Naive thymus-derived CD8-positive, alpha-beta T cell (primary cell): ENCODE measurements at regions not wholly inside any gene's neighbourhood (a gene's known extent, or its start where the extent isn't known, plus 50 kb on each side); places are given as distances from the start of the nearest gene placed in this dataset.

Experiments used
- ATAC-seq, 2 donors: fragments of 150-1000 bp; cut with Tn5 transposase in 1 of 2; sonication (Bioruptor Pico), chemical (Tn5 transposase) in 1 of 2; 1 replicate in 1 of 2; 2 replicates in 1 of 2; pipeline ENCODE4 v1.10.0; 2021; ENCODE audit warnings: mild to moderate bottlenecking in 2 of 2, moderate library complexity in 2 of 2
- POLR2A ChIA-PET: fragments of 350-600 bp; sonication (Branson Sonifier 250); formaldehyde crosslinking; loops from one replicate; lab custom pipeline; 2021; ENCODE audit warnings: antibody characterized with exemption; lab: Charles Lee
- DNase-seq, 10 donors: peaks; one replicate each; pipeline versions ENCODE4 v3.0.0 to v3.0.0-alpha.2; 2020 to 2022
- H3K27ac Mint-ChIP-seq, 10 donors: one replicate each; pipeline ENCODE4 v1.8.0; 2020 to 2022; ENCODE audit warnings: mild to moderate bottlenecking in 10 of 10, mixed read lengths in 10 of 10, moderate library complexity in 4 of 10, inconsistent platforms in 1 of 10
- H3K27me3 Mint-ChIP-seq, 5 donors: one replicate each; pipeline ENCODE4 v1.8.0; 2021 to 2022; ENCODE audit warnings: mixed read lengths in 5 of 5
- H3K36me3 Mint-ChIP-seq, 3 donors: one replicate each; pipeline ENCODE4 v1.8.0; 2020 to 2022; ENCODE audit warnings: mixed read lengths in 3 of 3, mild to moderate bottlenecking in 2 of 3, inconsistent platforms in 1 of 3
- H3K4me1 Mint-ChIP-seq, 4 donors: one replicate each; pipeline ENCODE4 v1.8.0; 2021 to 2022; ENCODE audit warnings: mixed read lengths in 4 of 4
- H3K4me3 Mint-ChIP-seq, 10 donors: one replicate each; pipeline ENCODE4 v1.8.0; 2020 to 2022; ENCODE audit warnings: mild to moderate bottlenecking in 10 of 10, mixed read lengths in 10 of 10, moderate library complexity in 6 of 10, inconsistent platforms in 1 of 10
- H3K9me3 Mint-ChIP-seq, 9 donors: one replicate each; pipeline ENCODE4 v1.8.0; 2020 to 2022; ENCODE audit warnings: mixed read lengths in 9 of 9, mild to moderate bottlenecking in 3 of 9, inconsistent platforms in 1 of 9, moderate library complexity in 1 of 9

GRCh38 chr20:39946931-39947330, 742.1 kb downstream of the MAFB start:
- peaks cover 0 to 3% (median 0%) of the 10 kb centered on the region in 9 donors for H3K9me3 Mint-ChIP-seq
- DNase-seq (no peak), ATAC-seq (no peak)
- H3K27ac Mint-ChIP-seq = no peak overlapping the region
- H3K4me1 Mint-ChIP-seq = no peaks in the 10 kb centered on the region
- POLR2A ChIA-PET = no interaction called here
- H3K4me3 Mint-ChIP-seq = no peak overlapping the region
- H3K27me3 Mint-ChIP-seq = peaks cover 1 to 15% (median 2%) of the 10 kb centered on the region in 5 donors
- H3K36me3 Mint-ChIP-seq = no peaks in the 10 kb centered on the region

GRCh38 chr20:39946053-39946810, 742.8 kb downstream of the MAFB start:
- ATAC-seq = no peak
- Mint-ChIP-seq H3K27ac (no peak overlapping the region), H3K4me3 (no peak overlapping the region), H3K27me3 (peaks cover 0 to 15% (median 4%) of the 10 kb centered on the region in 5 donors), H3K36me3 (no peaks in the 10 kb centered on the region), H3K9me3 (peaks cover 0 to 3% (median 0%) of the 10 kb centered on the region in 9 donors), H3K4me1 (no peaks in the 10 kb centered on the region)
- POLR2A ChIA-PET = no interaction called here
- DNase-seq = no peak

GRCh38 chr20:39944861-39945260, 744.2 kb downstream of the MAFB start:
- POLR2A ChIA-PET = no interaction called here
- Mint-ChIP-seq H3K9me3 (peaks cover 0 to 4% (median 0%) of the 10 kb centered on the region in 9 donors), H3K4me3 (no peak overlapping the region)

GRCh38 chr20:39943336-39943735, 745.7 kb downstream of the MAFB start:
- POLR2A ChIA-PET = no interaction called here
- Mint-ChIP-seq H3K4me3 (no peak overlapping the region), H3K27me3 (peaks cover 0 to 22% (median 4%) of the 10 kb centered on the region in 5 donors), H3K36me3 (no peaks in the 10 kb centered on the region), H3K4me1 (no peaks in the 10 kb centered on the region), H3K9me3 (peaks cover 0 to 12% (median 0%) of the 10 kb centered on the region in 9 donors), H3K27ac (no peak overlapping the region)
- no peak for DNase-seq
- no peak for ATAC-seq

More at GRCh38 chr20:39944861-39945260, 744.2 kb downstream of the MAFB start:
- ATAC-seq = no peak
- Mint-ChIP-seq H3K4me1 (no peaks in the 10 kb centered on the region), H3K36me3 (no peaks in the 10 kb centered on the region), H3K27me3 (peaks cover 0 to 15% (median 4%) of the 10 kb centered on the region in 5 donors), H3K27ac (no peak overlapping the region)
- DNase-seq = no peak

- H3K4me3 Mint-ChIP-seq = no peak overlapping the region
- no peaks in the 10 kb centered on the region for H3K4me1 Mint-ChIP-seq
- H3K9me3 Mint-ChIP-seq = peaks cover 0 to 23% (median 2%) of the 10 kb centered on the region in 9 donors
- no peak for ATAC-seq
- H3K27ac Mint-ChIP-seq = no peak overlapping the region
- no peaks in the 10 kb centered on the region for H3K36me3 Mint-ChIP-seq
- POLR2A ChIA-PET = no interaction called here
- H3K27me3 Mint-ChIP-seq = peaks cover 4 to 35% (median 5%) of the 10 kb centered on the region in 5 donors
- no peak for DNase-seq
Measured at GRCh38 chr20:39941245-39941644, 747.8 kb downstream of the MAFB start.

- Mint-ChIP-seq H3K27ac (peak overlapping the region in 1 of 10 donors; percentile 3), H3K9me3 (peaks cover 0 to 23% (median 2%) of the 10 kb centered on the region in 9 donors), H3K4me3 (no peak overlapping the region), H3K4me1 (no peaks in the 10 kb centered on the region), H3K27me3 (peaks cover 2 to 25% (median 5%) of the 10 kb centered on the region in 5 donors), H3K36me3 (no peaks in the 10 kb centered on the region)
- POLR2A ChIA-PET = no interaction called here
- ATAC-seq (no peak), DNase-seq (no peak)
Measured at GRCh38 chr20:39939241-39939865, 749.7 kb downstream of the MAFB start.

- Mint-ChIP-seq H3K9me3 (peaks cover 0 to 23% (median 2%) of the 10 kb centered on the region in 9 donors), H3K27me3 (peaks cover 0 to 21% (median 5%) of the 10 kb centered on the region in 5 donors), H3K36me3 (no peaks in the 10 kb centered on the region), H3K27ac (no peak overlapping the region), H3K4me3 (no peak overlapping the region), H3K4me1 (no peaks in the 10 kb centered on the region)
- no peak for DNase-seq
- POLR2A ChIA-PET = no interaction called here
- ATAC-seq = no peak
Measured at GRCh38 chr20:39936401-39936800, 752.6 kb downstream of the MAFB start.

GRCh38 chr20:39935901-39936300, 753.1 kb downstream of the MAFB start:
- H3K4me3 Mint-ChIP-seq = no peak overlapping the region
- no peak for DNase-seq
- H3K27me3 Mint-ChIP-seq = peaks cover 0 to 21% (median 5%) of the 10 kb centered on the region in 5 donors
- H3K27ac Mint-ChIP-seq = no peak overlapping the region
- no peak for ATAC-seq
- H3K36me3 Mint-ChIP-seq = no peaks in the 10 kb centered on the region
- H3K9me3 Mint-ChIP-seq = peaks cover 0 to 23% (median 2%) of the 10 kb centered on the region in 9 donors
- H3K4me1 Mint-ChIP-seq = no peaks in the 10 kb centered on the region
- POLR2A ChIA-PET = no interaction called here

- DNase-seq (no peak), ATAC-seq (no peak)
- Mint-ChIP-seq H3K4me1 (no peaks in the 10 kb centered on the region), H3K27me3 (peaks cover 0 to 14% (median 4%) of the 10 kb centered on the region in 5 donors), H3K4me3 (no peak overlapping the region), H3K9me3 (peaks cover 0 to 4% (median 0%) of the 10 kb centered on the region in 9 donors), H3K27ac (no peak overlapping the region), H3K36me3 (no peaks in the 10 kb centered on the region)
- POLR2A ChIA-PET = no interaction called here
Measured at GRCh38 chr20:39916236-39916765, 772.7 kb downstream of the MAFB start.

- DNase-seq = no peak
- no peaks in the 10 kb centered on the region for H3K4me1 Mint-ChIP-seq
- H3K36me3 Mint-ChIP-seq = no peaks in the 10 kb centered on the region
- no peak overlapping the region for H3K27ac Mint-ChIP-seq
- peaks cover 0 to 12% (median 3%) of the 10 kb centered on the region in 5 donors for H3K27me3 Mint-ChIP-seq
- H3K4me3 Mint-ChIP-seq = no peak overlapping the region
- ATAC-seq = no peak
- peaks cover 0 to 2% (median 0%) of the 10 kb centered on the region in 9 donors for H3K9me3 Mint-ChIP-seq
- POLR2A ChIA-PET = no interaction called here
Measured at GRCh38 chr20:39913274-39913673, 775.8 kb downstream of the MAFB start.

- POLR2A ChIA-PET = no interaction called here
- H3K27me3 Mint-ChIP-seq = peaks cover 0 to 7% (median 3%) of the 10 kb centered on the region in 5 donors
- no peak overlapping the region for H3K4me3 Mint-ChIP-seq
- H3K27ac Mint-ChIP-seq = no peak overlapping the region
- H3K4me1 Mint-ChIP-seq = no peaks in the 10 kb centered on the region
- no peaks in the 10 kb centered on the region for H3K36me3 Mint-ChIP-seq
- peaks cover 0 to 4% (median 0%) of the 10 kb centered on the region in 9 donors for H3K9me3 Mint-ChIP-seq
- ATAC-seq = no peak
- no peak for DNase-seq
Measured at GRCh38 chr20:39911497-39911896, 777.5 kb downstream of the MAFB start.

GRCh38 chr20:39910536-39910935, 778.5 kb downstream of the MAFB start:
- peaks cover 0 to 4% (median 0%) of the 10 kb centered on the region in 9 donors for H3K9me3 Mint-ChIP-seq
- DNase-seq (no peak), ATAC-seq (no peak)
- H3K27ac Mint-ChIP-seq = no peak overlapping the region
- H3K36me3 Mint-ChIP-seq = no peaks in the 10 kb centered on the region
- POLR2A ChIA-PET = no interaction called here
- peaks cover 3 to 11% (median 7%) of the 10 kb centered on the region in 5 donors for H3K27me3 Mint-ChIP-seq
- H3K4me1 Mint-ChIP-seq = no peaks in the 10 kb centered on the region
- H3K4me3 Mint-ChIP-seq = no peak overlapping the region

GRCh38 chr20:39909447-39909846, 779.6 kb downstream of the MAFB start:
- Mint-ChIP-seq H3K27me3 (peaks cover 3 to 11% (median 7%) of the 10 kb centered on the region in 5 donors), H3K36me3 (no peaks in the 10 kb centered on the region), H3K27ac (no peak overlapping the region), H3K4me1 (no peaks in the 10 kb centered on the region), H3K4me3 (no peak overlapping the region), H3K9me3 (peaks cover 0 to 4% (median 0%) of the 10 kb centered on the region in 9 donors)
- POLR2A ChIA-PET = no interaction called here
- ATAC-seq = no peak
- no peak for DNase-seq
